ENCODE measurements at regions not wholly inside any gene's neighbourhood (a gene's known extent, or its start where the extent isn't known, plus 50 kb on each side); places are given as distances from the start of the nearest gene placed in this dataset.
"Not testable (repeated sequence)": the region's sequence is repeated elsewhere in the genome, so short reads cannot be mapped to it uniquely, and the experiment has no call there.

- Histone ChIP-seq H3K27me3 (ENCODE audit: insufficient read depth, low read length) (no peaks in the 10 kb centered on the region), H2BK12ac (ENCODE audit: low read length) (no peak overlapping the region), H2AK5ac (ENCODE audit: low read length) (no peak overlapping the region), H3K18ac (ENCODE audit: low read length) (no peak overlapping the region), H4K91ac (ENCODE audit: low read depth, low read length) (no peak overlapping the region), H4K8ac (ENCODE audit: low read depth, low read length) (no peak overlapping the region), H3K14ac (ENCODE audit: low read length) (no peak overlapping the region), H3K9me3 (ENCODE audit: insufficient read depth, low read depth, low read length) (no peaks in the 10 kb centered on the region), H3K4ac (ENCODE audit: low read depth, low read length) (no peak overlapping the region), H3K4me2 (ENCODE audit: low read length) (no peak overlapping the region), H3K4me3 (ENCODE audit: low read depth, low read length) (no peak overlapping the region), H3K27ac (ENCODE audit: low read depth, low read length) (no peak overlapping the region), H2BK120ac (ENCODE audit: insufficient read depth, low read length, poor library complexity) (no peak overlapping the region), H4K12ac (ENCODE audit: low read depth, low read length) (no peak overlapping the region), H3K36me3 (ENCODE audit: control insufficient read depth in 1 of 2, insufficient read depth in 2 of 2, low read length in 2 of 2) (no peaks in the 10 kb centered on the region), H3K4me1 (ENCODE audit: control insufficient read depth in 1 of 2, insufficient read depth in 2 of 2, low read length in 2 of 2) (no peaks in the 10 kb centered on the region), H3K9ac (ENCODE audit: low read length) (no peak overlapping the region), H3K79me1 (ENCODE audit: low read length) (no peaks in the 10 kb centered on the region), H2BK5ac (ENCODE audit: low read depth, low read length, poor library complexity) (no peak overlapping the region), H3K79me2 (ENCODE audit: control insufficient read depth, insufficient read depth, low read length, poor library complexity) (no peaks in the 10 kb centered on the region), H2AFZ (ENCODE audit: insufficient read depth, low read length, poor library complexity) (no peak overlapping the region), H3K23ac (ENCODE audit: low read length) (no peak overlapping the region)
- WGBS (ENCODE audit: extremely low coverage, insufficient coverage, insufficient read length), result no CpG with 5 or more reads among the region's 2 CpGs
- no peak for DNase-seq
Observed at GRCh38 chr10:23648618-23649017, 209.7 kb downstream of the OTUD1 start.

GRCh38 chr10:23656735-23657134 is 217.9 kb downstream of the OTUD1 start:
- Histone ChIP-seq H3K4me2 (ENCODE audit: low read length) (no peak overlapping the region), H2AK5ac (ENCODE audit: low read length) (no peak overlapping the region), H3K14ac (ENCODE audit: low read length) (no peak overlapping the region), H3K27me3 (ENCODE audit: insufficient read depth, low read length) (no peaks in the 10 kb centered on the region), H3K4me3 (ENCODE audit: low read depth, low read length) (no peak overlapping the region), H3K79me1 (ENCODE audit: low read length) (no peaks in the 10 kb centered on the region), H3K79me2 (ENCODE audit: control insufficient read depth, insufficient read depth, low read length, poor library complexity) (no peaks in the 10 kb centered on the region), H4K8ac (ENCODE audit: low read depth, low read length) (no peak overlapping the region), H3K23ac (ENCODE audit: low read length) (no peak overlapping the region), H2AFZ (ENCODE audit: insufficient read depth, low read length, poor library complexity) (no peak overlapping the region), H2BK5ac (ENCODE audit: low read depth, low read length, poor library complexity) (no peak overlapping the region), H3K9ac (ENCODE audit: low read length) (no peak overlapping the region), H3K9me3 (ENCODE audit: insufficient read depth, low read depth, low read length) (peaks cover 2% of the 10 kb centered on the region), H3K18ac (ENCODE audit: low read length) (no peak overlapping the region), H3K4me1 (ENCODE audit: control insufficient read depth in 1 of 2, insufficient read depth in 2 of 2, low read length in 2 of 2) (no peaks in the 10 kb centered on the region), H4K91ac (ENCODE audit: low read depth, low read length) (no peak overlapping the region), H2BK12ac (ENCODE audit: low read length) (no peak overlapping the region), H2BK120ac (ENCODE audit: insufficient read depth, low read length, poor library complexity) (no peak overlapping the region), H4K12ac (ENCODE audit: low read depth, low read length) (no peak overlapping the region), H3K4ac (ENCODE audit: low read depth, low read length) (no peak overlapping the region), H3K27ac (ENCODE audit: low read depth, low read length) (no peak overlapping the region), H3K36me3 (ENCODE audit: control insufficient read depth in 1 of 2, insufficient read depth in 2 of 2, low read length in 2 of 2) (no peaks in the 10 kb centered on the region)
- peak; percentile 13 to 52 for DNase-seq

DNA sequence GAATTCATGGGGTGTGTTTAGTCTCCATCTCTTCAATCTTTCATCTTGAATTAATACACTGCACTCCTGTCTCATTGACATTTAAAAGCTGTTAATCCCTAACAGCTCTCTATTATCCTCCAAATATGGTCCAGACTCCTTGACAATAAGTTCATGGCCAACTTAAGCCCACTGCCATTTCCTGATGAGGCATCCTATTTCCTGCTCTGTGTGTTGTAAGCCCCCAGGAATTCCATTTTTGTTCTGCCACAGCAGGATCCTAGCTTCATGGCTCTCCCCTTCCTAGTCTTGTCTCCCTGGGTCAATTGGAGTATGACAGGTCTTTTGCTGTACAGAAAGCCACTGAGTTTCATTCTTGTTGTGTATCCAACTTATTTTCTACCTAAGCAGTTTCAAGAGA is 218.8 kb downstream of the OTUD1 start:
- Histone ChIP-seq H3K27me3 (ENCODE audit: insufficient read depth, low read length) (no peaks in the 10 kb centered on the region), H3K4ac (ENCODE audit: low read depth, low read length) (no peak overlapping the region), H3K14ac (ENCODE audit: low read length) (no peak overlapping the region), H3K9me3 (ENCODE audit: insufficient read depth, low read depth, low read length) (peaks cover 2% of the 10 kb centered on the region), H4K91ac (ENCODE audit: low read depth, low read length) (no peak overlapping the region), H3K4me1 (ENCODE audit: control insufficient read depth in 1 of 2, insufficient read depth in 2 of 2, low read length in 2 of 2) (no peaks in the 10 kb centered on the region), H2BK120ac (ENCODE audit: insufficient read depth, low read length, poor library complexity) (no peak overlapping the region), H3K4me2 (ENCODE audit: low read length) (no peak overlapping the region), H3K27ac (ENCODE audit: low read depth, low read length) (no peak overlapping the region), H2BK12ac (ENCODE audit: low read length) (no peak overlapping the region), H2BK5ac (ENCODE audit: low read depth, low read length, poor library complexity) (no peak overlapping the region), H3K18ac (ENCODE audit: low read length) (no peak overlapping the region), H3K23ac (ENCODE audit: low read length) (no peak overlapping the region), H2AK5ac (ENCODE audit: low read length) (no peak overlapping the region), H3K79me2 (ENCODE audit: control insufficient read depth, insufficient read depth, low read length, poor library complexity) (no peaks in the 10 kb centered on the region), H3K4me3 (ENCODE audit: low read depth, low read length) (no peak overlapping the region), H4K8ac (ENCODE audit: low read depth, low read length) (no peak overlapping the region), H2AFZ (ENCODE audit: insufficient read depth, low read length, poor library complexity) (no peak overlapping the region), H4K12ac (ENCODE audit: low read depth, low read length) (no peak overlapping the region), H3K9ac (ENCODE audit: low read length) (no peak overlapping the region), H3K79me1 (ENCODE audit: low read length) (no peaks in the 10 kb centered on the region), H3K36me3 (ENCODE audit: control insufficient read depth in 1 of 2, insufficient read depth in 2 of 2, low read length in 2 of 2) (no peaks in the 10 kb centered on the region)
- DNase-seq, result no peak

DNA sequence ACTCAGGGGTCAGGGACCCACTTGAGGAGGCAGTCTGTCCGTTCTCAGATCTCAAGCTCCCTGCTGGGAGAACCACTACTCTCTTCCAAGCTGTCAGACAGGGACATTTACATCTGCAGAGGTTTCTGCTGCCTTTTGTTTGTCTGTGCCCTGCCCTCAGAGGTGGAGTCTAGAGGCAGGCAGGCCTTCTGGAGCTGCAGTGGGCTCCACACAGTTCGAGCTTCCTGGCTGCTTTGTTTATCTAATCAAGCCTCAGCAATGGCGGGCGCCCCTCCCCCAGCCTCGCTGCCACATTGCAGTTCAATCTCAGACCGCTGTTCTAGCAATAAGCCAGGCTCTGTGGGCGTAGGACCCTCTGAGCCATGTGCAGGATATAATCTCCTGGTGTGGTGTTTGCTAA is 233.0 kb downstream of the OTUD1 start:
- not testable (repeated sequence) for H3K4me3 ChIP-seq (ENCODE audit: low read depth, low read length); H4K12ac ChIP-seq (ENCODE audit: low read depth, low read length); H2AK5ac ChIP-seq (ENCODE audit: low read length); DNase-seq; H4K91ac ChIP-seq (ENCODE audit: low read depth, low read length); H3K14ac ChIP-seq (ENCODE audit: low read length); H3K79me1 ChIP-seq (ENCODE audit: low read length); H3K36me3 ChIP-seq (ENCODE audit: control insufficient read depth in 1 of 2, insufficient read depth in 2 of 2, low read length in 2 of 2); H2BK120ac ChIP-seq (ENCODE audit: insufficient read depth, low read length, poor library complexity); H3K23ac ChIP-seq (ENCODE audit: low read length); H2AFZ ChIP-seq (ENCODE audit: insufficient read depth, low read length, poor library complexity); H2BK5ac ChIP-seq (ENCODE audit: low read depth, low read length, poor library complexity); H3K9me3 ChIP-seq (ENCODE audit: insufficient read depth, low read depth, low read length); H3K79me2 ChIP-seq (ENCODE audit: control insufficient read depth, insufficient read depth, low read length, poor library complexity); H3K18ac ChIP-seq (ENCODE audit: low read length); H3K27me3 ChIP-seq (ENCODE audit: insufficient read depth, low read length); H4K8ac ChIP-seq (ENCODE audit: low read depth, low read length); H3K4me1 ChIP-seq (ENCODE audit: control insufficient read depth in 1 of 2, insufficient read depth in 2 of 2, low read length in 2 of 2); H3K9ac ChIP-seq (ENCODE audit: low read length); H3K4ac ChIP-seq (ENCODE audit: low read depth, low read length); H2BK12ac ChIP-seq (ENCODE audit: low read length); H3K4me2 ChIP-seq (ENCODE audit: low read length); H3K27ac ChIP-seq (ENCODE audit: low read depth, low read length)
- WGBS (ENCODE audit: extremely low coverage, insufficient coverage, insufficient read length), result no CpG with 5 or more reads among the region's 7 CpGs

GRCh38 chr10:23675585-23675984 is 236.7 kb downstream of the OTUD1 start:
- Histone ChIP-seq H3K4ac (ENCODE audit: low read depth, low read length) (no peak overlapping the region), H3K79me1 (ENCODE audit: low read length) (no peaks in the 10 kb centered on the region), H3K27me3 (ENCODE audit: insufficient read depth, low read length) (no peaks in the 10 kb centered on the region), H2BK12ac (ENCODE audit: low read length) (no peak overlapping the region), H3K9ac (ENCODE audit: low read length) (no peak overlapping the region), H3K4me2 (ENCODE audit: low read length) (no peak overlapping the region), H2AFZ (ENCODE audit: insufficient read depth, low read length, poor library complexity) (no peak overlapping the region), H4K12ac (ENCODE audit: low read depth, low read length) (no peak overlapping the region), H2BK5ac (ENCODE audit: low read depth, low read length, poor library complexity) (no peak overlapping the region), H4K8ac (ENCODE audit: low read depth, low read length) (no peak overlapping the region), H3K23ac (ENCODE audit: low read length) (no peak overlapping the region), H3K27ac (ENCODE audit: low read depth, low read length) (no peak overlapping the region), H2AK5ac (ENCODE audit: low read length) (no peak overlapping the region), H3K36me3 (ENCODE audit: control insufficient read depth in 1 of 2, insufficient read depth in 2 of 2, low read length in 2 of 2) (no peaks in the 10 kb centered on the region), H3K4me1 (ENCODE audit: control insufficient read depth in 1 of 2, insufficient read depth in 2 of 2, low read length in 2 of 2) (no peaks in the 10 kb centered on the region), H3K79me2 (ENCODE audit: control insufficient read depth, insufficient read depth, low read length, poor library complexity) (no peaks in the 10 kb centered on the region), H4K91ac (ENCODE audit: low read depth, low read length) (no peak overlapping the region), H2BK120ac (ENCODE audit: insufficient read depth, low read length, poor library complexity) (no peak overlapping the region), H3K4me3 (ENCODE audit: low read depth, low read length) (no peak overlapping the region), H3K9me3 (ENCODE audit: insufficient read depth, low read depth, low read length) (no peaks in the 10 kb centered on the region), H3K18ac (ENCODE audit: low read length) (no peak overlapping the region), H3K14ac (ENCODE audit: low read length) (no peak overlapping the region)
- DNase-seq, result no peak
- no CpG with 5 or more reads among the region's 2 CpGs for WGBS (ENCODE audit: extremely low coverage, insufficient coverage, insufficient read length)

All from trophoblast cell (in vitro differentiated cells and primary cell).